ENCODE measurements at regions not wholly inside any gene's neighbourhood (a gene's known extent, or its start where the extent isn't known, plus 50 kb on each side); places are given as distances from the start of the nearest gene placed in this dataset.

DNA sequence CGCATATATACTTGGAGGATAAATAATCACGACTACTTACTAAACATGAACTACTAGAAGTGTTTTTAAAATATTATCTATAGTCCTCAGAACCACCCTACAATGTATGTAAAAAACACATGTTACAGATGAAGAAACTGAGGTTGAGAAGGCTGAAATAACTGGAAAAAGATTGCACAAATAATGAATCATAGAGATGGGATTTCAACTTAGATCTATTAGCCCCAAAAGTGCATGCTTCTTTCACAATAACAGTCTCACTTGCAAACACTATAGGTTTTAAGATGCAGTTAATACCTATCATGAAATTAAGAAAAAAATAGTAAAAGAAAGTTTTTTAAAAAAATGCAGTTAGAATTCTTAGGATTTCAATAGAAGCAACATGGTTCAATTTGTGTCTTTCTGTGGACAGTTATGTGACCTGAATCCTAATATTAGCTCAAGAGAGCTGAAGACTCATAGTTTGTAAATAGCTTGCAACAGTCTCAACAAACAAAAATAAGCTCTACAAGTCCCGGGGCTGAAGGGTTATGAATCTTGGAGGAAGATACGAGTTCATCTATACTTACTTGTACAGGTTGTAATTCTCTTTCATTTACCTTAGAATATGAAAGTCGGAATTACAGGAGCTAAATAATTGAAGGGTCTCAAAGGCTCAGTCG lies 58.6 kb upstream of the NTPCR start:
- DNase-seq (ENCODE audit: low spot score): no peak

GRCh38 chr1:232893481-232894313 lies 56.7 kb upstream of the NTPCR start:
- DNase-seq (ENCODE audit: low spot score): no peak

DNA sequence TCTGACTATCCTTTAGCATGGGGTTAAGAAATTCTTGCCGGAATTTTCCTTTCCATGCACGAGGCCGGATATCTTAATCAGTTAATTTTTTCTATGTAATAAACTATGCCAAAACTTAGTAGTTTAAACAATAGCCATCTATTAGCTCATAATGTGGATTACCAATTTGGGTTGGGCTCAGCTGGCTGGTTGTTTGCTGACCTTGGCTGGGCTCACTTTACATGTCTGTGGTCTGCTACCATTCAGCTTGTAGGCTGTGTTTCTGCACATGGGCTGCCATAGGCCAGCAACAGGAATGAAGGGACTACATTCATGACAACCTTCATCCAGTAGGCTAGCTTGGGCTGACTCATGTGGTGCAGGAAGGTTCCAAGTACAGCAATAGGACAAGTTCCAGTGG lies 56.0 kb upstream of the NTPCR start:
- DNase-seq (ENCODE audit: low spot score): no peak

GRCh38 chr1:232897949-232898465 lies 52.4 kb upstream of the NTPCR start:
- no peak for DNase-seq (ENCODE audit: low spot score)

DNA sequence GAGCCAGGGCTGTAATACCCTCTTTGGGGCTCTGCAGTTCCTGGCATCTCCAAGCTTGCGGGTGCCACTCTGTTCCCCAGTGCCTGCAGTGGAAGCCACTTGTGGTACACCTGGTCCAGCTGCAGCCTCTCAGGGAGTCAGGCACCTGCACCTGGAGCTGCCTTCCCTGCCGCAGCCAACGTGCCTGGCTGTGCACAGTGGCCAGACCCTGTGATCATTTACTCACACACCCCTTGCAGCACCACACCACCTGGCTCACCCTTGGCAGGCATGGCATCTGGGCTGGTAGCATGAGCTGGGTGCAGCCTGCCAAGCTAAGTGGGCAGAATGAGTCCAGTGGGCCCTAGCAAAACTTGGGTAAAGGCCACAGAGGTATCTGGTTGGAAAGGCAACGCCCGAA lies 51.1 kb upstream of the NTPCR start:
- no peak for DNase-seq (ENCODE audit: low spot score)

DNA sequence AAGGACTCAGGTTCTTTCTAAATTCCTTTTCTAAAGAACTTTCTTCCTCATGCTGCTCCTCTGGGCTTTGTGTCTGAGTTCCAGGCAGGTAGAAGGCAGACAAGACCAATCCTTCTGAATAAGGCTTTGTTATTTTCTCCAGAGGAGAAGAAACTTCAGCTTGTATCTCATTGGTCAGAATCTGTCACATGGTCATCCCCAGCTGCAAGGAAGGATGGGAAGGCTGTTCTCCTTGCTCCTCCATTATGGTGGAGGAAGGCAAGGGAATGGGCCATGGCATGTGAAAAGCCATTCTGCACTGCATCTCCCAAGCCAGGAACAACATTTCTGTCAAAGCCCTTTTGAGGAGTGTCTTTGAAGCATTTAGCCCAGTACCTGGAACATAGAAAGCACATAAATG lies 50.6 kb upstream of the NTPCR start:
- DNase-seq (ENCODE audit: low spot score): no peak

All from germinal center (tissue), 1 donor.